22Rv1 (cell line): ENCODE measurements at regions not wholly inside any gene's neighbourhood (a gene's known extent, or its start where the extent isn't known, plus 50 kb on each side); places are given as distances from the start of the nearest gene placed in this dataset.

Experiments
- CTCF ChIP-seq: fragments of 450-650 bp; IDR thresholded peaks from 2 replicates; pipeline ENCODE4 v1.5.1; 2017; ENCODE audit warnings: mild to moderate bottlenecking
- ZFX ChIP-seq: fragments of 450-650 bp; IDR thresholded peaks from 2 replicates; pipeline ENCODE4 v1.6.1; 2017; ENCODE audit warnings: antibody characterized with exemption, borderline replicate concordance

- TF ChIP-seq CTCF = no peak
- TF ChIP-seq ZFX = no peak
Measured at GRCh38 chr4:128510850-128511249, 223.2 kb upstream of the PGRMC2 start.
